IgD-negative memory B cell (primary cell): ENCODE measurements at regions not wholly inside any gene's neighbourhood (a gene's known extent, or its start where the extent isn't known, plus 50 kb on each side); places are given as distances from the start of the nearest gene placed in this dataset.
"Not testable (repeated sequence)": the region's sequence is repeated elsewhere in the genome, so short reads cannot be mapped to it uniquely, and the experiment has no call there.

Experiments used
- H3K27ac Mint-ChIP-seq, 3 donors: one replicate each; pipeline ENCODE4 v1.8.0; 2020 to 2022; ENCODE audit warnings: mild to moderate bottlenecking in 3 of 3, mixed read lengths in 3 of 3, moderate library complexity in 1 of 3
- H3K27me3 Mint-ChIP-seq: one replicate; pipeline ENCODE4 v1.8.0; 2021; ENCODE audit warnings: mixed read lengths
- H3K36me3 Mint-ChIP-seq: one replicate; pipeline ENCODE4 v1.8.0; 2020; ENCODE audit warnings: mild to moderate bottlenecking, mixed read lengths
- H3K4me1 Mint-ChIP-seq, 3 donors: one replicate each; pipeline ENCODE4 v1.8.0; 2020 to 2022; ENCODE audit warnings: mixed read lengths in 3 of 3, mild to moderate bottlenecking in 1 of 3
- H3K4me3 Mint-ChIP-seq, 4 donors: one replicate each; pipeline ENCODE4 v1.8.0; 2020 to 2022; ENCODE audit warnings: mild to moderate bottlenecking in 4 of 4, mixed read lengths in 4 of 4, moderate library complexity in 3 of 4
- H3K9me3 Mint-ChIP-seq, 3 donors: one replicate each; pipeline ENCODE4 v1.8.0; 2020 to 2021; ENCODE audit warnings: mixed read lengths in 3 of 3, mild to moderate bottlenecking in 1 of 3

GRCh38 chrX:9286234-9286633 is 178.6 kb upstream of the TBL1X start:
- H3K4me3 Mint-ChIP-seq = no peak overlapping the region
- peaks cover 13% of the 10 kb centered on the region for H3K27me3 Mint-ChIP-seq
- H3K36me3 Mint-ChIP-seq = no peaks in the 10 kb centered on the region
- peaks cover 0 to 2% (median 2%) of the 10 kb centered on the region in 3 donors for H3K4me1 Mint-ChIP-seq
- no peak overlapping the region for H3K27ac Mint-ChIP-seq
- H3K9me3 Mint-ChIP-seq = peaks cover 0 to 4% (median 0%) of the 10 kb centered on the region in 3 donors

GRCh38 chrX:9291629-9292028 is 173.2 kb upstream of the TBL1X start:
- Mint-ChIP-seq H3K27ac (no peak overlapping the region), H3K4me1 (peaks cover 5 to 19% (median 9%) of the 10 kb centered on the region in 3 donors), H3K4me3 (peak overlapping the region in 1 of 4 donors; percentile 38), H3K27me3 (peaks cover 36% of the 10 kb centered on the region), H3K9me3 (peaks cover 0 to 4% (median 0%) of the 10 kb centered on the region in 3 donors), H3K36me3 (no peaks in the 10 kb centered on the region)

- H3K27ac Mint-ChIP-seq = no peak overlapping the region
- no peaks in the 10 kb centered on the region for H3K36me3 Mint-ChIP-seq
- no peak overlapping the region for H3K4me3 Mint-ChIP-seq
- peaks cover 5 to 19% (median 9%) of the 10 kb centered on the region in 3 donors for H3K4me1 Mint-ChIP-seq
- peaks cover 0 to 4% (median 0%) of the 10 kb centered on the region in 3 donors for H3K9me3 Mint-ChIP-seq
- peaks cover 36% of the 10 kb centered on the region for H3K27me3 Mint-ChIP-seq
Measured at GRCh38 chrX:9293051-9293496, 171.8 kb upstream of the TBL1X start.

GRCh38 chrX:9293903-9294302 is 171.0 kb upstream of the TBL1X start:
- Mint-ChIP-seq H3K27me3 (peaks cover 36% of the 10 kb centered on the region), H3K27ac (no peak overlapping the region), H3K4me3 (no peak overlapping the region)

GRCh38 chrX:9295551-9295950 is 169.3 kb upstream of the TBL1X start:
- peaks cover 5 to 26% (median 15%) of the 10 kb centered on the region in 3 donors for H3K4me1 Mint-ChIP-seq
- peaks cover 35% of the 10 kb centered on the region for H3K27me3 Mint-ChIP-seq
- no peaks in the 10 kb centered on the region for H3K36me3 Mint-ChIP-seq
- H3K4me3 Mint-ChIP-seq = no peak overlapping the region
- peaks cover 0 to 2% (median 0%) of the 10 kb centered on the region in 3 donors for H3K9me3 Mint-ChIP-seq
- no peak overlapping the region for H3K27ac Mint-ChIP-seq

More at GRCh38 chrX:9293903-9294302, 171.0 kb upstream of the TBL1X start:
- Mint-ChIP-seq H3K36me3 (no peaks in the 10 kb centered on the region), H3K4me1 (peaks cover 5 to 26% (median 15%) of the 10 kb centered on the region in 3 donors), H3K9me3 (peaks cover 0 to 4% (median 0%) of the 10 kb centered on the region in 3 donors)

- H3K9me3 Mint-ChIP-seq = peaks cover under 1 to 2% (median 2%) of the 10 kb centered on the region in 3 donors
- H3K27ac Mint-ChIP-seq = no peak overlapping the region
- no peaks in the 10 kb centered on the region for H3K36me3 Mint-ChIP-seq
- H3K4me3 Mint-ChIP-seq = no peak overlapping the region
- peaks cover 2 to 20% (median 10%) of the 10 kb centered on the region in 3 donors for H3K4me1 Mint-ChIP-seq
- H3K27me3 Mint-ChIP-seq = peaks cover 13% of the 10 kb centered on the region
Measured at GRCh38 chrX:9298221-9298620, 166.6 kb upstream of the TBL1X start.

- H3K4me1 Mint-ChIP-seq = peaks cover 2 to 13% (median 7%) of the 10 kb centered on the region in 3 donors
- not testable (repeated sequence) for H3K27me3 Mint-ChIP-seq, H3K9me3 Mint-ChIP-seq, H3K27ac Mint-ChIP-seq, H3K36me3 Mint-ChIP-seq, H3K4me3 Mint-ChIP-seq
Measured at GRCh38 chrX:9299681-9300080, 165.2 kb upstream of the TBL1X start.

- H3K4me3 Mint-ChIP-seq = no peak overlapping the region
- peaks cover 0 to 8% (median 7%) of the 10 kb centered on the region in 3 donors for H3K4me1 Mint-ChIP-seq
- H3K9me3 Mint-ChIP-seq = peaks cover 0 to 6% (median 4%) of the 10 kb centered on the region in 3 donors
- peaks cover 1% of the 10 kb centered on the region for H3K36me3 Mint-ChIP-seq
- peaks cover 4% of the 10 kb centered on the region for H3K27me3 Mint-ChIP-seq
- no peak overlapping the region for H3K27ac Mint-ChIP-seq
Measured at GRCh38 chrX:9301836-9302235, 163.0 kb upstream of the TBL1X start.

- Mint-ChIP-seq H3K4me1 (peaks cover 0 to 8% (median 7%) of the 10 kb centered on the region in 3 donors), H3K9me3 (peaks cover 0 to 6% (median 4%) of the 10 kb centered on the region in 3 donors), H3K4me3 (no peak overlapping the region), H3K36me3 (peaks cover 1% of the 10 kb centered on the region), H3K27me3 (peaks cover 5% of the 10 kb centered on the region), H3K27ac (no peak overlapping the region)
Measured at GRCh38 chrX:9302381-9302780, 162.5 kb upstream of the TBL1X start.

GRCh38 chrX:9308426-9308825 is 156.4 kb upstream of the TBL1X start:
- H3K4me3 Mint-ChIP-seq = no peak overlapping the region
- H3K9me3 Mint-ChIP-seq = peaks cover 0 to 3% (median under 1%) of the 10 kb centered on the region in 3 donors
- peaks cover 3% of the 10 kb centered on the region in 3 donors for H3K4me1 Mint-ChIP-seq
- H3K27ac Mint-ChIP-seq = no peak overlapping the region
- H3K36me3 Mint-ChIP-seq = peaks cover 1% of the 10 kb centered on the region
- H3K27me3 Mint-ChIP-seq = peaks cover 3% of the 10 kb centered on the region

GRCh38 chrX:9310616-9311015 is 154.2 kb upstream of the TBL1X start:
- H3K27ac Mint-ChIP-seq = no peak overlapping the region
- H3K36me3 Mint-ChIP-seq = no peaks in the 10 kb centered on the region
- H3K27me3 Mint-ChIP-seq = peaks cover 3% of the 10 kb centered on the region
- H3K4me3 Mint-ChIP-seq = no peak overlapping the region
- no peaks in the 10 kb centered on the region for H3K9me3 Mint-ChIP-seq
- H3K4me1 Mint-ChIP-seq = peaks cover 5 to 7% (median 6%) of the 10 kb centered on the region in 3 donors

- H3K4me1 Mint-ChIP-seq = peaks cover 5 to 10% (median 6%) of the 10 kb centered on the region in 3 donors
- no peaks in the 10 kb centered on the region for H3K9me3 Mint-ChIP-seq
- H3K4me3 Mint-ChIP-seq = peak overlapping the region in 1 of 4 donors; percentile 58
- no peaks in the 10 kb centered on the region for H3K36me3 Mint-ChIP-seq
- H3K27ac Mint-ChIP-seq = no peak overlapping the region
- H3K27me3 Mint-ChIP-seq = peaks cover 3% of the 10 kb centered on the region
Measured at GRCh38 chrX:9311421-9312160, 153.3 kb upstream of the TBL1X start.

- Mint-ChIP-seq H3K4me1 (peaks cover 9 to 14% (median 12%) of the 10 kb centered on the region in 3 donors), H3K9me3 (no peaks in the 10 kb centered on the region), H3K27me3 (no peaks in the 10 kb centered on the region), H3K27ac (peak overlapping the region in 1 of 3 donors; percentile 14), H3K4me3 (peak overlapping the region in 3 of 4 donors; percentile 12 to 65 (median 45)), H3K36me3 (no peaks in the 10 kb centered on the region)
Measured at GRCh38 chrX:9312922-9313867, 151.7 kb upstream of the TBL1X start.

- no peaks in the 10 kb centered on the region for H3K9me3 Mint-ChIP-seq
- no peak overlapping the region for H3K4me3 Mint-ChIP-seq
- peaks cover 11 to 17% (median 13%) of the 10 kb centered on the region in 3 donors for H3K4me1 Mint-ChIP-seq
- H3K36me3 Mint-ChIP-seq = no peaks in the 10 kb centered on the region
- no peak overlapping the region for H3K27ac Mint-ChIP-seq
- H3K27me3 Mint-ChIP-seq = no peaks in the 10 kb centered on the region
Measured at GRCh38 chrX:9315086-9315485, 149.8 kb upstream of the TBL1X start.

GRCh38 chrX:9316096-9316495 is 148.8 kb upstream of the TBL1X start:
- no peaks in the 10 kb centered on the region for H3K36me3 Mint-ChIP-seq
- H3K9me3 Mint-ChIP-seq = no peaks in the 10 kb centered on the region
- no peak overlapping the region for H3K27ac Mint-ChIP-seq
- no peaks in the 10 kb centered on the region for H3K27me3 Mint-ChIP-seq
- peaks cover 11 to 17% (median 13%) of the 10 kb centered on the region in 3 donors for H3K4me1 Mint-ChIP-seq
- H3K4me3 Mint-ChIP-seq = no peak overlapping the region
